Endothelial cell of umbilical vein (primary cell): ENCODE measurements at regions not wholly inside any gene's neighbourhood (a gene's known extent, or its start where the extent isn't known, plus 50 kb on each side); places are given as distances from the start of the nearest gene placed in this dataset.
A peak's percentile ranks its signal among the peaks of the same experiment; 100 is the strongest.

Experiments used
- BruUV-seq: library from RNA; stranded (reverse); fragments of 400-500 nt; replicated peaks from 2 replicates; lab custom pipeline; 2021; lab: Mats Ljungman, UMichigan
- CTCF ChIA-PET: fragments of 300-600, 350-600 bp; sonication (Branson Sonifier 250); formaldehyde crosslinking; loops from one replicate; lab custom pipeline; 2021; ENCODE audit warnings: antibody characterized with exemption, inconsistent platforms; lab: Charles Lee
- POLR2A ChIA-PET: fragments of 300-600, 350-600 bp; sonication (Branson Sonifier 250); formaldehyde crosslinking; loops from one replicate; lab custom pipeline; 2021; ENCODE audit warnings: antibody characterized with exemption, inconsistent platforms; lab: Charles Lee
- DNase-seq: peaks from one replicate; pipeline ENCODE4 v3.0.0-alpha.2; 2011; ENCODE audit warnings: low read depth, low spot score
- FAIRE-seq: peaks from 2 replicates; lab custom pipeline; 2011; peaks lifted over from hg19 to GRCh38; lab: Jason Lieb, UNC
- H2AFZ ChIP-seq: 2 replicates; pipeline ENCODE4 v1.6.0; 2012; ENCODE audit warnings: low read depth, low read length, control low read depth, inconsistent platforms
- H3K27ac ChIP-seq: 2 replicates; pipeline ENCODE4 v1.5.1; 2011; ENCODE audit warnings: low read depth, mild to moderate bottlenecking, control low read depth, low read length, moderate library complexity; ENCODE audit not compliant: insufficient read depth
- H3K27me3 ChIP-seq, 2 experiments: 2 replicates each; pipeline versions ENCODE4 v1.6.0 to v1.6.1; 2011; ENCODE audit warnings: low read length in 2 of 2, mixed read lengths in 1 of 2; ENCODE audit not compliant: control insufficient read depth in 2 of 2, insufficient read depth in 2 of 2
- H3K36me3 ChIP-seq, 2 experiments: 2 replicates in 1 of 2; 3 replicates in 1 of 2; pipeline ENCODE4 v1.5.1; 2011; ENCODE audit warnings: low read length in 2 of 2, mild to moderate bottlenecking in 1 of 2, moderate library complexity in 1 of 2; ENCODE audit not compliant: control insufficient read depth in 2 of 2, insufficient read depth in 2 of 2; ENCODE audit errors: extremely low read depth in 1 of 2
- H3K4me1 ChIP-seq: 3 replicates; pipeline ENCODE4 v1.5.1; 2011; ENCODE audit warnings: mild to moderate bottlenecking, low read length; ENCODE audit not compliant: control insufficient read depth, insufficient read depth; ENCODE audit errors: extremely low read depth
- H3K4me2 ChIP-seq: 2 replicates; pipeline ENCODE4 v1.6.1; 2011; ENCODE audit warnings: low read length, control low read depth, mixed read lengths; ENCODE audit not compliant: insufficient read depth
- H3K4me3 ChIP-seq, 3 experiments: fragments of 200-600 bp in 1 of 3; sonication (generic), shearing (Covaris generic) in 1 of 3; replicated peaks in 1 of 3; 2 replicates each; pipeline ENCODE4 v1.5.1; 2011 to 2016; ENCODE audit warnings: control low read depth in 3 of 3, low read length in 3 of 3, mild to moderate bottlenecking in 2 of 3, inconsistent platforms in 1 of 3, low read depth in 1 of 3, moderate library complexity in 1 of 3; ENCODE audit not compliant: insufficient read depth in 1 of 3
- H3K79me2 ChIP-seq: 2 replicates; pipeline ENCODE4 v1.6.0; 2012; ENCODE audit warnings: low read length, inconsistent platforms; ENCODE audit not compliant: control insufficient read depth, insufficient read depth
- H3K9ac ChIP-seq: replicated peaks from 2 replicates; pipeline ENCODE3; 2011; ENCODE audit warnings: low read length, control low read depth; ENCODE audit not compliant: insufficient read depth; ENCODE audit errors: extremely low read depth
- H3K9me1 ChIP-seq: replicated peaks from 3 replicates; pipeline ENCODE4 v1.6.0; 2011; ENCODE audit warnings: mild to moderate bottlenecking, low read length; ENCODE audit not compliant: control insufficient read depth, insufficient read depth; ENCODE audit errors: extremely low read depth
- H3K9me3 ChIP-seq: replicated peaks from 2 replicates; pipeline ENCODE4 v1.5.1; 2012; ENCODE audit warnings: low read length, inconsistent platforms; ENCODE audit not compliant: control insufficient read depth, insufficient read depth
- H4K20me1 ChIP-seq: replicated peaks from 2 replicates; pipeline ENCODE3; 2011; ENCODE audit warnings: mild to moderate bottlenecking, low read length; ENCODE audit not compliant: control insufficient read depth, insufficient read depth; ENCODE audit errors: extremely low read depth
- FOS ChIP-seq: IDR thresholded peaks from 2 replicates; pipeline ENCODE4 v1.6.1; 2011; ENCODE audit warnings: mild to moderate bottlenecking, low read length, moderate library complexity, borderline replicate concordance; ENCODE audit not compliant: insufficient read depth
- GATA2 ChIP-seq: IDR thresholded peaks from 2 replicates; pipeline ENCODE4 v1.7.0; 2011; ENCODE audit warnings: low read depth, mild to moderate bottlenecking, moderate library complexity, mixed read lengths, low read length; ENCODE audit not compliant: insufficient read length, insufficient read depth
- POLR2A ChIP-seq: IDR thresholded peaks from 2 replicates; pipeline ENCODE4 v1.6.1; 2012; ENCODE audit warnings: low read depth, mild to moderate bottlenecking, control low read depth, low read length
- POLR2AphosphoS5 ChIP-seq: IDR thresholded peaks from 2 replicates; pipeline ENCODE4 v1.6.1; 2012; ENCODE audit warnings: low read depth, mild to moderate bottlenecking, control low read depth, low read length, moderate library complexity; ENCODE audit not compliant: insufficient read depth
- dilution Hi-C: fragments of 300-500 bp; cut with MboI; formaldehyde crosslinking; loops from one replicate; pipeline ENCODE4 v1.15.0; 2019; ENCODE audit warnings: low sequenced_read_pairs; ENCODE audit not compliant: extremely low pct_ligation_motif_present
- intact Hi-C: fragments of 100-400 bp; cut with micrococcal nuclease; formaldehyde crosslinking; loops from one replicate; pipeline ENCODE4 v1.10.0; 2022

DNA sequence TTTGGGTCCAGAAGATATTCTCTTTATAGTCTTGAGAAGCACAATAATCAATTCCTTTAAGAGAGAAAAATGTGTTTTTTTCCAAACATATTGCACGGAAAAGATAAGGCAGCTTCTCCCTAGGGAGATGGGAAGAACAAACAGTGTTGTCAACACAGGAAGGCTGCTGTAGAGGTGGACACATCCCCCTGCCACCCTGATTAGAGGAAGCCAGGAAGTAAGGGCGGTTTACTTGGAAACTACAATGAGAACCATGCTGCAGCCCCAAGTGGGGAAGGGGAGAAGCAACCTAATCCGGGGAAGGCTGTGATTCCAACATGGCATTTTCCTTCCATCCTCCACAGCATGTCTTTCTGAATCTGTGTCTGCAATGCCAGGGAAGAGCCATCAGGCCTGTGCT lies 256.9 kb upstream of the TGFBR2 start:
- Histone ChIP-seq H3K9ac (no peak overlapping the region), H2AFZ (peak overlapping the region; percentile 51), H3K9me3 (no peaks in the 10 kb centered on the region), H4K20me1 (no peaks in the 10 kb centered on the region), H3K27ac (peak overlapping the region; percentile 97), H3K4me2 (no peak overlapping the region), H3K4me3 (no peak overlapping the region), H3K79me2 (no peaks in the 10 kb centered on the region), H3K27me3 (no peaks in the 10 kb centered on the region), H3K36me3 (no peaks in the 10 kb centered on the region), H3K9me1 (no peaks in the 10 kb centered on the region), H3K4me1 (peaks cover 64% of the 10 kb centered on the region)
- no TSS peak for BruUV-seq
- CTCF ChIA-PET = no interaction called here
- intact Hi-C loops (no loop called here), dilution Hi-C loops (loop anchor here (25.0 kb wide), 1 partner anchor 263 kb away; the partner anchor contains the start of gene TGFBR2)
- POLR2A ChIA-PET = no interaction called here
- TF ChIP-seq GATA2 (peak; percentile 52), POLR2AphosphoS5 (no peak)
- DNase-seq = peak; percentile 67
- no peak for FAIRE-seq

GRCh38 chr3:30350011-30350410 lies 256.4 kb upstream of the TGFBR2 start:
- no peak overlapping the region for H3K4me2 ChIP-seq
- H3K9me3 ChIP-seq = no peaks in the 10 kb centered on the region
- ChIA-PET POLR2A (no interaction called here), CTCF (no interaction called here)
- intact Hi-C loops (no loop called here), dilution Hi-C loops (no loop called here)
- no peaks in the 10 kb centered on the region for H3K27me3 ChIP-seq
- H2AFZ ChIP-seq = peak overlapping the region; percentile 15
- BruUV-seq = no TSS peak
- TF ChIP-seq GATA2 (no peak), POLR2A (no peak), FOS (no peak), POLR2AphosphoS5 (no peak)
- H3K9me1 ChIP-seq = no peaks in the 10 kb centered on the region
- H3K27ac ChIP-seq = peak overlapping the region; percentile 97
- peaks cover 59% of the 10 kb centered on the region for H3K4me1 ChIP-seq
- H3K36me3 ChIP-seq = no peaks in the 10 kb centered on the region
- H4K20me1 ChIP-seq = no peaks in the 10 kb centered on the region
- no peak for FAIRE-seq
- DNase-seq = peak; percentile 21
- H3K9ac ChIP-seq = no peak overlapping the region
- H3K4me3 ChIP-seq = no peak overlapping the region
- H3K79me2 ChIP-seq = no peaks in the 10 kb centered on the region
